ENCODE measurements at regions not wholly inside any gene's neighbourhood (a gene's known extent, or its start where the extent isn't known, plus 50 kb on each side); places are given as distances from the start of the nearest gene placed in this dataset.

DNA sequence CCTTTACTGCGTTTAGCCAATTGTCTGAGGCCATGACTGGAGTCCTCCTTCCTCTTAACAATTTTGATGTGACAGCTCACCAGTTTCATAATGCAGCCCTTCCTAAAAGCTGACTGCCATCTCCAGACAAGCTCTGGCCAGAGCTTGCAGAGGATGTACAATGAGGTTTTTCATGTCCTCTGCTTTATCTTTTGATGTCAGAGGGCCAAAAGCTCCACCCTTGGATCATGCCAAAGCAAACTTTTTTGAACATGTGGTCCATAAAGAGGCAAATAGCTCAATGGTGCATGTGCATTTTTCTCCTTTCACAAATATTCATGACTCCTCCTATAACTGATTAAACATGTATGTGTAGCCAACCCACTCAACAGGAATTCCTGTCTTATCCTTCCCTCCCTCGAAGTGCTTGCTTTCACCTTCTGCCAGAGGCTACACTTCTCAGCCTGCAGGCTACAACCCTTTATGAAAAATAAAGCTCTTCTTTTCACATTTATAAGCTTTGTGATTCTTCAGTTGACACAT, 266.2 kb downstream of the FBXO15 start:
- no peak for DNase-seq (ENCODE audit: low spot score)
- in situ Hi-C loops (cut with HindIII; ENCODE audit: low sequenced_read_pairs), result no loop called here

GRCh38 chr18:73880387-73880786, 267.2 kb downstream of the FBXO15 start:
- no peak for DNase-seq (ENCODE audit: low spot score)
- in situ Hi-C loops (cut with HindIII; ENCODE audit: low sequenced_read_pairs), result no loop called here

GRCh38 chr18:73879766-73880165, 267.9 kb downstream of the FBXO15 start:
- DNase-seq (ENCODE audit: low spot score), result no peak
- in situ Hi-C loops (cut with HindIII; ENCODE audit: low sequenced_read_pairs), result no loop called here

DNA sequence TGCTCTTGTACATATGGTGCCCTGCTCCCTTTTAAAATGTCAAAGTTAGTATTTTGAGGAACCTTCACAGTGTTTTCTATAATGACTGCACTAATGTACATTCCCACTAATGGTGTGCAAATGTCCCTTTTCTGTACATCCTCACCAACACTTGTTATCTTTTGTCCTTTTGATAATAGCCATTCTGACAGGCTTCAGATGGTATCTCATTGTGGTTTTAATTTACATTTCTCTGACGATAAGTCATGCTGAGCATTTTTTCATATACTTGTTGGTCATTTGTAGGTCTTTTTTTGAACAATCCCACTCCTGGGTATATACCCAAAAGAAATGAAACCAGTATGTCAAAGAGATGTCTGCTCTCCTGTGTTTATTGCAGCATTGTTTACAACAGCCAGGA, 268.3 kb downstream of the FBXO15 start:
- in situ Hi-C loops (cut with HindIII; ENCODE audit: low sequenced_read_pairs), result no loop called here
- no peak for DNase-seq (ENCODE audit: low spot score)

DNA sequence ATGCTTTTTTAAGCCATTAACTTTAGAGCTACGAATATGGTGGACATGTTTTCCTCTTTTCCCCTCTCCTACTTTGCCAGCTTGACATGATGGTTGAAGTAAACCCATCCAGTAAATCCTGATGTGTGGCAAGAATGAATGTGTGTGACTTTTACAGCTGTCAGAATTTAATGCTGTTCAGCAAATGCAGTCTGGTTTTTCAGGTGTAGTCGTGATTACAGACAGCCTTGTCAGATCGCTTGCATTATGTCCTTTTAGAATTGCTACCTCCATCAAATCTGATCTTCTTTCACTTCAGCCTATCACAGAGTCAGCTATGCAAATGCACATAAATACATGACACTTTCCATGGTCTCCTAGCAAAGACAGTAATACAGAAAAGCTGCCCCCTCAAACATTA, 278.5 kb downstream of the FBXO15 start:
- in situ Hi-C loops (cut with HindIII; ENCODE audit: low sequenced_read_pairs), result no loop called here
- DNase-seq (ENCODE audit: low spot score), result no peak

DNA sequence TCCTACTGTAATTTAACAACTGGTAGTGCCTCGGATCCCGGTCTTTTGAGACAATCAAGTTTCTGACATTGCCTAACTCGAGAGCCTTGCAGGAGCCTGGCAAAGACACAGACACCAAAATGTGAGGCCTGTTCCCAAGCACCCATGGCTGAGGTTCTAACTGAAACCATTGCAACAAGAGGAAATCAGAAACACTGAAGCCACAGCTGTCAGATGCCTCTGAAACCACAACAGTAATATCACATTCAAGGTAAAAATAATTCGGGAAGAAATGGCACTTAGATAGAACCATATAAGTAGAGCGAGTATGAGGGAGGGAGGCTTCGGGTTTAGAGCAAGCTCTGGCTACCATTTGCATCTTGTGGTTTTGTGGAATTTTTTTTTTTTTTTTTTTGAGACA, 285.9 kb downstream of the FBXO15 start:
- in situ Hi-C loops (cut with HindIII; ENCODE audit: low sequenced_read_pairs), result no loop called here
- no peak for DNase-seq (ENCODE audit: low spot score)

DNA sequence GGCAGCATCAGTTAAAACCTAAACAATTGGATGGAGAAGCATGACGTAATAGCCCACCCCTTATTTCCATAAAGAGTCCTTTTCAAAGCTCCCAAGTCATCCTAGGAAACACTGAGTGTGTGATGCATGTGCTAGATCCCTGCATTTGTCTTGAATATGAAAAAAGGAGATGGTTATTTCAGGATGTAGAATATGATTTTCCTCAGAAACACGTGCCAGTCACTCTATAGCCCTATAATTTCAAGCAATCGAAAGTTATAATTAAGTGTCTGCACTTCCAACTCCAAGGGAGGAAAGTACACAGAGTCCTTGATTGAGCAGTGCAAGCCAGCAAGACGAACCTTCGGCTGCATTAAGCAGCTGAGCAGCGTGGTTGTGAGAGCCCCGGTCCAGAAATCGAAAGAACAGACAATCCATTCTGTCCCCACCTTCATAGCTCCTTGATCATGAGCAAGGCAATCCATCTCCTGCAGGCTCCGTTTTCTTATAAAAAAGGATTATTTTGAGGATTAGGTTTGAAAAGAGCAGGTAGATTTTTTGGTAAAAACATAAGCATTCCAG, 287.7 kb downstream of the FBXO15 start:
- in situ Hi-C loops (cut with HindIII; ENCODE audit: low sequenced_read_pairs), result no loop called here
- no peak for DNase-seq (ENCODE audit: low spot score)

DNA sequence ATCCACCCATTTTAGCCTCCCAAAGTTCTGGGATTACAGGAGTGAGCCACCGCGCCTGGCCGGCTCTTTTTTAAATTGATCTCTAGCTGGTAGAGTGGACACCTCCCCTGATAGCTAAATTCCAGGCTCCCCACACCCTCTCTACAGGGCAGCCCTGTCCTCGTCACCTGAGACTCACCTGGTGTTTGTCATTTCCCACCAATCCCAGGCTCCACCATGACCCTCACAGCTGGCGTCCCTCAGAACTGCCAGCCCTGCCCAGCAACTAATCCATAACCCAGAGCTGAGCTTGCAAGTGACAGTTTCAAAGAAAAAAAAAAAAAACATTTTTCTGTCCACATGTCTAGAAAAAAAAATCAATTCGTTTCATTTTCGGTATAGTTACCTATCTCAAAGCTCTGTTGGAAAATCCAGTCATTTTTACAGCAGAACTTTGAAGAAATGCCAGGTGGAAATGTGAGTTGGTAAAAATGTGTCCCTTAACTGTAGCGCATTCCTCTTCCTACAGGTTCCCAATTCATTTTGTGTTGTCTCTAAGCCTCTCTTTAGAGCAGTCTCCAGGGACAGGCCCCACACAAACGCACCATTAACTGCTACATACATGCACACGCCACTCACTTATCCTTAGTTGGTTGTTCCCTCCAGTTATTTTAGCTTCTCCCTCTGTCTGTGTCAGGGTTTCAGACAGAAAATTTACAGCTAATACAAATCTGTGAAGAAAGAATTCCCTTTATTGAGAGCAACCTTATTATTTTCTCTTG, 294.7 kb downstream of the FBXO15 start:
- DNase-seq (ENCODE audit: low spot score), result no peak
- in situ Hi-C loops (cut with HindIII; ENCODE audit: low sequenced_read_pairs), result no loop called here

DNA sequence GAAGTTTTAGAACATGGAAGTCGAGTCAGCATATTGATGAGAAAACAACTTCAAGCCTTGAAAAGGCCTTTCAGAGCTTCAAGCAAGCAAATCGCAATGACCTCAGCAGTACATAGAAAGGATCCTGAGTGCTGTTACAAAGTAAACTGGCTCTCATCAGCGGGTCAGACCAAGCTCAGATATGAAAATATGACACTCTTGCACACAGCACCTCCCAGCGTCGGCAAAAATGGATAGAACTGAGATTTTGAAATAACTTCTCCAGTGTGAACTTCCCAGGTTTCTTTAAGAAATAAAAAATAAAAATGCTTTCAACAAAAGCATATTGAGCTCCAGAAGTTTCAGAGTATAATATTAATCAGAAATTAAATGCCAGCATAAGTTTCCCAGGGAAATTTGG, 296.9 kb downstream of the FBXO15 start:
- no peak for DNase-seq (ENCODE audit: low spot score)

DNA sequence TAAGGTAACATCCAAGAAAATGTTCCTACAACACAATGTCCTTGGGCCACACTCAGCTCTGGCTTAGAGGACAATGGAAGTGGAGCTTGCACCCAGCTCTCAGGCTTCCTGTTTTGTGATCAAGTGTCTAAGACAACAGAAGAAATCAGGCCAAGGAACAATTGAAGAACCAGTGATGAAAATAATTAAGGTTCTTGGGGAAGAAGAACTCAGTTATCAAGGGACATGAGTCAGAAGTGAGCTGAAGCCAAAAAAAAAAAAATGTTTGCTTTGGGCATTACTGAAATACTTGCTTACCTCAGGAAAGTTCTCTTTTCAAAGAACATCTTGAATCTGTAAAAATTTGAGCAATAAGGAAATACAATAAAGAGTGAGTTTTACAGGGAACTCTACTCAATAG, 299.0 kb downstream of the FBXO15 start:
- in situ Hi-C loops (cut with HindIII; ENCODE audit: low sequenced_read_pairs), result no loop called here
- no peak for DNase-seq (ENCODE audit: low spot score)

More for the DNA sequence above, 296.9 kb downstream of the FBXO15 start:
- in situ Hi-C loops (cut with HindIII; ENCODE audit: low sequenced_read_pairs), result no loop called here

DNA sequence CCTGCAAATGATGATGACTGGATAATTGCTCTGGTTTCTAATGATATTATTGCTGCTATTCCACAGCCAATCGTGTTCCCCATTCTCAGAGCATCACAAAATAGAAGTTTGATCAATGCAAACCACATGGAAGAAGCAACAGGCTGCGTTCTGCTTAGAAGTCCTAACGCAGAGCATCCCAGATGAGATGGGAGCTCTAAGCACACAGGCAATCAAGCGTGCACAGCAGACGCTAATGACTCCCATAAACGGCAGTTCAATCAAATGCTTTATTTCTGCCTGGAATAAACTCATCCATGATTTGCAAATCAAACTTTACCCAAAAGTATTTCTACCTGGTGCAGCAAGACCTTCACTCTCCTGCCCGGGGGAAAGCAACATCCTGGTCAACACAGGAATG, 304.2 kb downstream of the FBXO15 start:
- in situ Hi-C loops (cut with HindIII; ENCODE audit: low sequenced_read_pairs), result no loop called here
- DNase-seq (ENCODE audit: low spot score), result no peak

GRCh38 chr18:73842795-73843394, 304.7 kb downstream of the FBXO15 start:
- DNase-seq (ENCODE audit: low spot score), result peak; percentile 33
- in situ Hi-C loops (cut with HindIII; ENCODE audit: low sequenced_read_pairs), result no loop called here

DNA sequence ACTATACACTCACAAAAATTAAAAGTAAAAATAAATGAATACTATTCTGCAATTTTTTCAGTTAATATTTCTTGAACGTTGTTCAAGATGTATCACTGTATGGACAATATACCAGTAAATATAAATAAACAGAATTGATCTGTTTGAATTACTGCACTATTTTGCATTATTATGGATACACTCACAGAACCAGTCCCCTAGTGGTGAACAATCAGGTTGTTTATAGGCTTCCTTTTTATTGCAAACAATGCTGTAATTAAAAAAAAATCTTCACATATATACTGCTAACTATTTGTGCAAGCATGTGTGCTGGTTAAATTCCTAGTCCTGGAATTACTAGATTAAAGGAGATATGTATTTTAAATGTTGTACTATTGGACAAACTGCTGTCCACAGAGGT, 306.0 kb downstream of the FBXO15 start:
- in situ Hi-C loops (cut with HindIII; ENCODE audit: low sequenced_read_pairs), result no loop called here
- DNase-seq (ENCODE audit: low spot score), result no peak

DNA sequence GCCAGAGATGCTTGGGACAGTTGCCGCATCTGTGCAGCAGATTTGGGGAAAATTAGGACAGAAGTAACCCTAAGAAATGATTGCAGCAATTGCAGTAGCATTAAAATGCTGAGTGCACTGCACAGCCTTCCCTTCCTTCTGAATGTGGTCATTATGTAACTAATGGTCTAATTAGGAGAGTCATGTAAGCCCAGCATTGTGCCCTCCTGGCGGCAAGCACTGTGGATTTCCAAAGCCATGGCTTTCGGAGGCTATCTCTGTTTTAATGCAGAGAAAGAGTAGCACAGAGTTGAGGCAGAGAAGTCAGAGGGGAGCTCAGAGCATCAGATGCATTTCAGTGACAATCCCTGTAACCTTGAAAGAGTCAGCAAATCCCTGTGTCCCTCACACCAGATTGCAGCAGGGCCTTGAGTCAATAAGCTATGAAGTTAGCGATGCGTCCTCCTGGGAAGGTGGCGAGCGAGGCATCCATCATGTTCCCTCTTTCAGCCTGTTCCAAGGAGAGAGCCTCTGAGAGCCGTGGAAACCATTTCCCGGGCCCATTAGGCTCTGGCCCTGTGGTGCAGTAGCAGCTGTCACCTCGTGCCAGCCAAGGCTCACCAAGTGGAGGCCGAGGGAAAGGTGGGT, 307.2 kb downstream of the FBXO15 start:
- peak; percentile 29 for DNase-seq (ENCODE audit: low spot score)
- in situ Hi-C loops (cut with HindIII; ENCODE audit: low sequenced_read_pairs), result no loop called here

- DNase-seq (ENCODE audit: low spot score), result no peak
- in situ Hi-C loops (cut with HindIII; ENCODE audit: low sequenced_read_pairs), result no loop called here
Observed at GRCh38 chr18:73839441-73839840, 308.2 kb downstream of the FBXO15 start.

DNA sequence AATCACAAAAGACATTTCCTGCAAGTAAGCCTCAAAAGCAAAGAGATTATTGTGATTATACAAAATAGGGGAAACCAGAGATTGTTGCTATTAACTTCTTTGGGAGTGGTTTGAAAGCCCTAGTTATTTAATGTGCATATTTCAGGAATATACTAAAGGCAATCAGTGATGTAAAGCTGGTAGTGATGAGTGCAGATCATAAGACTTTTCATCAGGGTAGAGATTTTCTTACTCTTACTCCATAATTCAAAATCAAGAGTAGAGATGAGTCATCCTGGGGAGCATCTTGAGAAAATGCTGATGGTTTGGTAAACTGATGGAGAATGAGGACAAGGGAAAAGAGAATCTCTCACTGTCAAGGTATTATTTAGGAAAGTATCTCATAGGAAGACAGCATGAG, 309.5 kb downstream of the FBXO15 start:
- in situ Hi-C loops (cut with HindIII; ENCODE audit: low sequenced_read_pairs), result no loop called here
- no peak for DNase-seq (ENCODE audit: low spot score)

GRCh38 chr18:73835656-73836364, 311.8 kb downstream of the FBXO15 start:
- in situ Hi-C loops (cut with HindIII; ENCODE audit: low sequenced_read_pairs), result no loop called here

GRCh38 chr18:73835039-73835438, 312.6 kb downstream of the FBXO15 start:
- DNase-seq (ENCODE audit: low spot score), result no peak
- in situ Hi-C loops (cut with HindIII; ENCODE audit: low sequenced_read_pairs), result no loop called here

More at GRCh38 chr18:73835656-73836364, 311.8 kb downstream of the FBXO15 start:
- no peak for DNase-seq (ENCODE audit: low spot score)

- in situ Hi-C loops (cut with HindIII; ENCODE audit: low sequenced_read_pairs), result no loop called here
Observed at GRCh38 chr18:73831688-73832087, 315.9 kb downstream of the FBXO15 start.

More at GRCh38 chr18:73831688-73832087, 315.9 kb downstream of the FBXO15 start:
- DNase-seq (ENCODE audit: low spot score), result no peak
